HS-27A (cell line): ENCODE measurements at regions not wholly inside any gene's neighbourhood (a gene's known extent, or its start where the extent isn't known, plus 50 kb on each side); places are given as distances from the start of the nearest gene placed in this dataset.

Experiments
- DNase-seq: peaks from one replicate; pipeline ENCODE4 v3.0.0-alpha.2; 2012; ENCODE audit warnings: low read depth, missing footprints

GRCh38 chr13:31081316-31081715 is 80.4 kb downstream of the HSPH1 start:
- DNase-seq, result no peak

- DNase-seq, result no peak
Measured at GRCh38 chr13:31074756-31075155, 86.9 kb downstream of the HSPH1 start.

GRCh38 chr13:31073859-31074718 is 87.6 kb downstream of the HSPH1 start:
- DNase-seq, result no peak

- no peak for DNase-seq
Measured at GRCh38 chr13:31072041-31072440, 89.7 kb downstream of the HSPH1 start.

GRCh38 chr13:31069808-31070534 is 91.7 kb downstream of the HSPH1 start:
- DNase-seq, result no peak

- DNase-seq, result no peak
Measured at GRCh38 chr13:31068119-31068423, 93.6 kb downstream of the HSPH1 start.

GRCh38 chr13:31067416-31068118 is 94.1 kb downstream of the HSPH1 start:
- DNase-seq, result no peak

GRCh38 chr13:31064636-31065035 is 97.1 kb downstream of the HSPH1 start:
- no peak for DNase-seq

- no peak for DNase-seq
Measured at GRCh38 chr13:31063772-31064171, 97.9 kb downstream of the HSPH1 start.

GRCh38 chr13:31060655-31061054 is 101.0 kb downstream of the HSPH1 start:
- no peak for DNase-seq

- no peak for DNase-seq
Measured at GRCh38 chr13:31060220-31060619, 101.5 kb downstream of the HSPH1 start.

- no peak for DNase-seq
Measured at GRCh38 chr13:31057403-31058033, 104.2 kb downstream of the HSPH1 start.

- no peak for DNase-seq
Measured at GRCh38 chr13:31056644-31057271, 104.9 kb downstream of the HSPH1 start.

GRCh38 chr13:31055589-31055988 is 106.1 kb downstream of the HSPH1 start:
- DNase-seq, result no peak

- DNase-seq, result no peak
Measured at GRCh38 chr13:31054632-31055031, 107.1 kb downstream of the HSPH1 start.

GRCh38 chr13:31053896-31054295 is 107.8 kb downstream of the HSPH1 start:
- no peak for DNase-seq

GRCh38 chr13:31053091-31053490 is 108.6 kb downstream of the HSPH1 start:
- no peak for DNase-seq

- no peak for DNase-seq
Measured at GRCh38 chr13:31052478-31052877, 109.2 kb downstream of the HSPH1 start.

- DNase-seq, result no peak
Measured at GRCh38 chr13:31051999-31052398, 109.7 kb downstream of the HSPH1 start.

- DNase-seq, result no peak
Measured at GRCh38 chr13:31050486-31051400, 111.0 kb downstream of the HSPH1 start.

- DNase-seq, result no peak
Measured at GRCh38 chr13:31049833-31050232, 111.9 kb downstream of the HSPH1 start.
